SK-N-SH (cell line): ENCODE measurements at regions not wholly inside any gene's neighbourhood (a gene's known extent, or its start where the extent isn't known, plus 50 kb on each side); places are given as distances from the start of the nearest gene placed in this dataset.

ENCODE experiments used
- CTCF ChIP-seq: fragments of 200-600 bp; sonication (generic); IDR thresholded peaks from 2 replicates; pipeline ENCODE4 v1.6.1; 2017; ENCODE audit warnings: antibody characterized with exemption, mild to moderate bottlenecking, moderate library complexity
- EP300 ChIP-seq, 2 experiments: IDR thresholded peaks; 2 replicates each; pipeline versions ENCODE4 v1.4.0 to v1.6.1; 2012; ENCODE audit warnings: borderline replicate concordance in 1 of 2, low read depth in 1 of 2, low read length in 1 of 2
- PBX3 ChIP-seq: IDR thresholded peaks from 2 replicates; pipeline ENCODE4; 2012
- RXRA ChIP-seq: IDR thresholded peaks from 2 replicates; pipeline ENCODE4 v1.4.0; 2012; ENCODE audit warnings: low read depth, mild to moderate bottlenecking, borderline replicate concordance
- TF ChIP-seq, protein P1 (sequence below): IDR thresholded peaks from 2 replicates; pipeline ENCODE4 v1.4.0; 2012; ENCODE audit warnings: low read depth

GRCh38 chr13:27857282-27857681 lies 62.5 kb upstream of the PDX1 start:
- TF ChIP-seq CTCF (no peak), RXRA (no peak), PBX3 (no peak), EP300 (IDR thresholded peaks at IDR 0.05; ENCODE audit: borderline replicate concordance in 1 of 2, low read depth in 1 of 2, low read length in 1 of 2) (no peak)
- TF ChIP-seq, protein P1, sequence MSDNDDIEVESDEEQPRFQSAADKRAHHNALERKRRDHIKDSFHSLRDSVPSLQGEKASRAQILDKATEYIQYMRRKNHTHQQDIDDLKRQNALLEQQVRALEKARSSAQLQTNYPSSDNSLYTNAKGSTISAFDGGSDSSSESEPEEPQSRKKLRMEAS: no peak
